ENCODE measurements at regions not wholly inside any gene's neighbourhood (a gene's known extent, or its start where the extent isn't known, plus 50 kb on each side); places are given as distances from the start of the nearest gene placed in this dataset.

DNA sequence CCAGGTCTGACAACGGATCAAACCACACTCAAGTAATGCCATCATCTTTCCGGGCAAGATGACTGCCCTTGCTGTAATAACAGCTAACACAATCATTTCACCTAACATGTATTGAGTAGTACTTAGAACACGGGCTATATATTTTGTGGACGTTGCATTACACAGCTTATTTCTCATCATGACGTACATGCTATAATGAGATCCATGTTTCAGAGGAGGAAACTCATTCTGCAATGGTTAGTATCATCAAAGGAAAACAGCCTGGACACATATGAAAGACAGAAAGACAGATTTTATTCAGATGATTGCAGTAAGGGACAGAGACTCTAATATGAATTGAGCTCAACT is 446.7 kb downstream of the HS3ST3B1 start:
- TF ChIP-seq, protein P1, sequence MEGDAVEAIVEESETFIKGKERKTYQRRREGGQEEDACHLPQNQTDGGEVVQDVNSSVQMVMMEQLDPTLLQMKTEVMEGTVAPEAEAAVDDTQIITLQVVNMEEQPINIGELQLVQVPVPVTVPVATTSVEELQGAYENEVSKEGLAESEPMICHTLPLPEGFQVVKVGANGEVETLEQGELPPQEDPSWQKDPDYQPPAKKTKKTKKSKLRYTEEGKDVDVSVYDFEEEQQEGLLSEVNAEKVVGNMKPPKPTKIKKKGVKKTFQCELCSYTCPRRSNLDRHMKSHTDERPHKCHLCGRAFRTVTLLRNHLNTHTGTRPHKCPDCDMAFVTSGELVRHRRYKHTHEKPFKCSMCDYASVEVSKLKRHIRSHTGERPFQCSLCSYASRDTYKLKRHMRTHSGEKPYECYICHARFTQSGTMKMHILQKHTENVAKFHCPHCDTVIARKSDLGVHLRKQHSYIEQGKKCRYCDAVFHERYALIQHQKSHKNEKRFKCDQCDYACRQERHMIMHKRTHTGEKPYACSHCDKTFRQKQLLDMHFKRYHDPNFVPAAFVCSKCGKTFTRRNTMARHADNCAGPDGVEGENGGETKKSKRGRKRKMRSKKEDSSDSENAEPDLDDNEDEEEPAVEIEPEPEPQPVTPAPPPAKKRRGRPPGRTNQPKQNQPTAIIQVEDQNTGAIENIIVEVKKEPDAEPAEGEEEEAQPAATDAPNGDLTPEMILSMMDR (IDR thresholded peaks at IDR 0.05; ENCODE audit: unreplicated experiment): no peak
- CTCF ChIA-PET: interaction anchor here (0.6 kb wide), 1 partner anchor 1122 kb away, joined by 4 read pairs; no protein-coding TSS in a partner anchor
- BruUV-seq (replicated peaks): no TSS peak
- Mint-ChIP-seq H3K27ac (ENCODE audit: unreplicated experiment) (no peak overlapping the region), H3K36me3 (ENCODE audit: insufficient read depth, unreplicated experiment) (no peaks in the 10 kb centered on the region), H3K4me3 (ENCODE audit: low read depth, unreplicated experiment) (no peak overlapping the region), H3K9me3 (ENCODE audit: low read depth, unreplicated experiment) (peaks cover 10% of the 10 kb centered on the region), H3K27me3 (ENCODE audit: unreplicated experiment) (no peaks in the 10 kb centered on the region), H3K4me1 (ENCODE audit: low read depth, unreplicated experiment) (no peaks in the 10 kb centered on the region)
- intact Hi-C loops (cut with micrococcal nuclease; ENCODE audit: unreplicated experiment): no loop called here
- no peak for DNase-seq

DNA sequence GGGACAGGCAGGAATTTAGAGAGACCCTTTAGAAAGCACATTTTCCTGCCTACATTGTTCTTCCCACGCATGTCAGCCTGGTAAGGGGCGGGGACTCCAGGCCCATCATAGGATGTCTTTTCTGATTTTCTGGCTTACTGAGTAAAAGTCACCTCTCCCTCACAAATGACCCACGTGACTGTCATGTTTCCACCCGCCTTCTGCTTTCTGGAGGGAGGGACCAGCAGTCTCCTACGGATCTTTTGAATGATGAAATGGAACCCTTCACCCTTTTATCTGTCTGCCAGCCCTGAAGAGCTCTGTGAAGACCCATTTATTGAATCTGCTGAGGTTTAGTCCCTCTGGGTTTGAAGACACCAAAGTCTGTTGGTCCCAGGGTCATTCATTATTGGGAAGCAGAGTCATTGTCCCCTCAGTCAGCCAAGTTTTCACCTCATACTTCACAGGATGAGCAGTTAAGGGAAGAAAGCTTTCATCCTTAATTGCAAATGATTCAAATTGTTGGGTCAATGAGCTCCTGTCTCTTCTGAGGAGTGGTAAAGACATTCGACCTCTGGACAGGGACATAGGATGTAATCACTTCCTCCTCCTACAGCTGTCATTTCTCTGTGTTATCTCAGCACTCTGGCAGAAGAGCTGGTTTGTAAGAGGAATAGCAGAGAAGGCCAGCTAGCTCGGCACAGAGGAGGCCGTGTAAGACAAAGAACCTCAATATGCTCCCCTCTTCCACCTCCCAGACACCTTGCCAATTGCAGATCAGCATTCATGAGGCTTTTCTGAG is 446.1 kb downstream of the HS3ST3B1 start:
- H3K27me3 Mint-ChIP-seq (ENCODE audit: unreplicated experiment): no peaks in the 10 kb centered on the region
- no peaks in the 10 kb centered on the region for H3K4me1 Mint-ChIP-seq (ENCODE audit: low read depth, unreplicated experiment)
- intact Hi-C loops (cut with micrococcal nuclease; ENCODE audit: unreplicated experiment): no loop called here
- H3K4me3 Mint-ChIP-seq (ENCODE audit: low read depth, unreplicated experiment): no peak overlapping the region
- no TSS peak for BruUV-seq (replicated peaks)
- CTCF ChIA-PET: interaction anchor here (0.5 to 1.2 kb wide), 3 partner anchors 14 to 1121 kb away, joined by 3 to 4 read pairs (median 3); no protein-coding TSS in a partner anchor
- H3K27ac Mint-ChIP-seq (ENCODE audit: unreplicated experiment): no peak overlapping the region
- H3K36me3 Mint-ChIP-seq (ENCODE audit: insufficient read depth, unreplicated experiment): no peaks in the 10 kb centered on the region
- peaks cover 8% of the 10 kb centered on the region for H3K9me3 Mint-ChIP-seq (ENCODE audit: low read depth, unreplicated experiment)
- TF ChIP-seq, protein P1 (IDR thresholded peaks at IDR 0.05; ENCODE audit: unreplicated experiment): no peak
- DNase-seq: no peak

DNA sequence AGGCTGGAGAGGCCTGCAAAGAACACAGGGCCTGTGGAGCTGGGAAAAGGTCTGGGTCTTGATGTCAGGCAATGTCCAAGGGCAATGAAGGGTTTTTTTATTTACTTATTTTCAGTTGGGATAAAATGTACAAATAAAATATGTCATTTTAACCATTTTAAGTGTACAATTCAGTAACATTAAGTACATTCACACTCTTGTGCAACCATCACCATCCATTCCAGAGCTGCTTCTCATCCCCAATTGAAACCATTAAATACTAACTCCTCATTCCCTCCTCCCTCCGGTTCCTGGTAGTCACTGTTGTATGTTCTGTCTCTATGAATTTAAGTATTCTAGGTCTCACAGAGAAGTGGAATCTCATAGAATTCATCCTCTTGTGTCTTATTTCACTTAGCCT is 444.7 kb downstream of the HS3ST3B1 start:
- no peak for DNase-seq

DNA sequence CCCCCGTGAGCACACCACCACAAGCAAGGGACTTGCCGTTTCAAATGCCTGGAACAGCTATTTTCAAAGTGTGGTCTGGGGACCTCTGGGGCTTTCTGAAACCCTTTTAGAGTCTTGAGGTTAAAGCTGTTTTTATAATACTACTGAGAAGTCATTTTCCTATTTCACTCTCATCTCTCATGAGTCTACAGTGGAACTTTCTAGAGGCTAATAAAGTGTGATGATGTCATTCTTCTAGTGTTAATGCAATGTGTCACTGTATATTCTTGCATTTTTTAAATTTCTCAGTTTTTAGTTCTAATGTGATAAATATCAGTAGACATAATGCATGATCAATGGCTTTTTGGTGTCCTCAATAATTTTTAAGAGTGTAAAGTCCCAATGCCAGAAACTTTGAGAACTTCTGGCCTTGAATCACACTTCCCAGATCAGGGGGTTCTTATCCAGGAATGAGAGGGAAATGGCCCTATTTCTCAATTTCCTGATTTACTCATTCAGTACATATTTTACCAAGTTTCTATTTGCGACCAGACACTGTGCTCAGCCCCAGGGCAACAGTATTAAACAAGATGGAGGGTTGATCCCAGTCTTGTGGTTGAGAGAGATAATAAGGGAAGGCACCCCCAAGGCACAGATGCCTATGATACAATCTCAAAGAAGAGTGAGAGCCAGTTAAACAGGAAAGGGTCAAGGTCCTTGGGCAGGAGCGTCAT is 444.0 kb downstream of the HS3ST3B1 start:
- H3K4me1 Mint-ChIP-seq (ENCODE audit: low read depth, unreplicated experiment): no peaks in the 10 kb centered on the region
- H3K27ac Mint-ChIP-seq (ENCODE audit: unreplicated experiment): no peak overlapping the region
- no peak for DNase-seq

More for the DNA sequence above, 444.7 kb downstream of the HS3ST3B1 start:
- BruUV-seq (replicated peaks): no TSS peak
- no peak overlapping the region for H3K27ac Mint-ChIP-seq (ENCODE audit: unreplicated experiment)
- H3K9me3 Mint-ChIP-seq (ENCODE audit: low read depth, unreplicated experiment): peaks cover 6% of the 10 kb centered on the region
- CTCF ChIA-PET: no interaction called here
- TF ChIP-seq, protein P1 (IDR thresholded peaks at IDR 0.05; ENCODE audit: unreplicated experiment): no peak
- intact Hi-C loops (cut with micrococcal nuclease; ENCODE audit: unreplicated experiment): no loop called here
- H3K27me3 Mint-ChIP-seq (ENCODE audit: unreplicated experiment): no peaks in the 10 kb centered on the region
- H3K36me3 Mint-ChIP-seq (ENCODE audit: insufficient read depth, unreplicated experiment): no peaks in the 10 kb centered on the region
- H3K4me3 Mint-ChIP-seq (ENCODE audit: low read depth, unreplicated experiment): no peak overlapping the region
- H3K4me1 Mint-ChIP-seq (ENCODE audit: low read depth, unreplicated experiment): no peaks in the 10 kb centered on the region

More for the DNA sequence above, 444.0 kb downstream of the HS3ST3B1 start:
- TF ChIP-seq, protein P1 (IDR thresholded peaks at IDR 0.05; ENCODE audit: unreplicated experiment): no peak
- intact Hi-C loops (cut with micrococcal nuclease; ENCODE audit: unreplicated experiment): no loop called here
- no TSS peak for BruUV-seq (replicated peaks)
- CTCF ChIA-PET: no interaction called here
- peaks cover 3% of the 10 kb centered on the region for H3K36me3 Mint-ChIP-seq (ENCODE audit: insufficient read depth, unreplicated experiment)
- no peak overlapping the region for H3K4me3 Mint-ChIP-seq (ENCODE audit: low read depth, unreplicated experiment)
- H3K9me3 Mint-ChIP-seq (ENCODE audit: low read depth, unreplicated experiment): peaks cover 6% of the 10 kb centered on the region
- H3K27me3 Mint-ChIP-seq (ENCODE audit: unreplicated experiment): no peaks in the 10 kb centered on the region

All from Calu3 (cell line).